ENCODE measurements at regions not wholly inside any gene's neighbourhood (a gene's known extent, or its start where the extent isn't known, plus 50 kb on each side); places are given as distances from the start of the nearest gene placed in this dataset.

DNA sequence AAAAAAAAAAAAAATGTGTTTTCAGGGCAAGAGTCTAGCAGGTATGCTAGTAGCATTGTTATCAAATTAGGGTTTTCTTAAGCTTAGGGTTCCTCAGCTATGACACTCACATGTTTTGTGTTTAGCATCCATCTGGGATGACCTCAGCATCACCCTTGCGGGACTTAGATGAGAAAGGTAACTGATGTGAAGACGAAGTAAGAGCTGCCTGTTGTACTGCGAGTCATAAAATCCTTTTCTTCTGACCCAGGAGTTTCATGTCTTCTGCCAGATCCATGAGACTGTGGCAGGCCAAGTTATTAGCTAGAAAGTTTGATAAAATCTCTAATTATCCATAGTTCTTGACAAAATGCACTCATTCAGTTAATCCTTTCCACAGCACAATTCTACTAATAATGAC lies 1251.1 kb downstream of the AMY1C start:
- TF ChIP-seq POLR2AphosphoS5 (IDR thresholded peaks at IDR 0.05) (no peak), CTCF (IDR thresholded peaks at IDR 0.05) (no peak), EP300 (IDR thresholded peaks at IDR 0.05) (no peak), POLR2A (IDR thresholded peaks at IDR 0.05) (no peak)
